ENCODE measurements at regions not wholly inside any gene's neighbourhood (a gene's known extent, or its start where the extent isn't known, plus 50 kb on each side); places are given as distances from the start of the nearest gene placed in this dataset.

GRCh38 chr5:86115164-86115563, 502.6 kb upstream of the COX7C start:
- H3K9me3 Mint-ChIP-seq: peaks cover 7% of the 10 kb centered on the region
- H3K27ac Mint-ChIP-seq: no peak overlapping the region
- H3K4me1 Mint-ChIP-seq: no peaks in the 10 kb centered on the region
- no peak overlapping the region for H3K4me3 Mint-ChIP-seq
- no peaks in the 10 kb centered on the region for H3K36me3 Mint-ChIP-seq (ENCODE audit: low read depth)
- H3K27me3 Mint-ChIP-seq (ENCODE audit: low read depth): peaks cover 3% of the 10 kb centered on the region
- no peak for TF ChIP-seq CTCF (IDR thresholded peaks at IDR 0.05; ENCODE audit: unreplicated experiment in 3 of 3)

GRCh38 chr5:86118542-86118941, 499.2 kb upstream of the COX7C start:
- no peaks in the 10 kb centered on the region for H3K36me3 Mint-ChIP-seq (ENCODE audit: low read depth)
- no peaks in the 10 kb centered on the region for H3K27me3 Mint-ChIP-seq (ENCODE audit: low read depth)

GRCh38 chr5:86124333-86124732, 493.4 kb upstream of the COX7C start:
- Mint-ChIP-seq H3K27me3 (ENCODE audit: low read depth) (no peaks in the 10 kb centered on the region), H3K4me3 (no peak overlapping the region), H3K4me1 (no peaks in the 10 kb centered on the region), H3K27ac (no peak overlapping the region), H3K36me3 (ENCODE audit: low read depth) (no peaks in the 10 kb centered on the region), H3K9me3 (no peaks in the 10 kb centered on the region)
- no peak for TF ChIP-seq CTCF (IDR thresholded peaks at IDR 0.05; ENCODE audit: unreplicated experiment in 3 of 3)

More at GRCh38 chr5:86118542-86118941, 499.2 kb upstream of the COX7C start:
- no peak overlapping the region for H3K4me3 Mint-ChIP-seq
- H3K27ac Mint-ChIP-seq: no peak overlapping the region
- peak in 1 of 3 experiments; percentile 14 for TF ChIP-seq CTCF (IDR thresholded peaks at IDR 0.05; ENCODE audit: unreplicated experiment in 3 of 3)
- no peaks in the 10 kb centered on the region for H3K9me3 Mint-ChIP-seq
- no peaks in the 10 kb centered on the region for H3K4me1 Mint-ChIP-seq

GRCh38 chr5:86125731-86126601, 491.8 kb upstream of the COX7C start:
- H3K9me3 Mint-ChIP-seq: no peaks in the 10 kb centered on the region
- H3K4me3 Mint-ChIP-seq: no peak overlapping the region
- no peaks in the 10 kb centered on the region for H3K4me1 Mint-ChIP-seq
- H3K36me3 Mint-ChIP-seq (ENCODE audit: low read depth): no peaks in the 10 kb centered on the region
- no peak for TF ChIP-seq CTCF (IDR thresholded peaks at IDR 0.05; ENCODE audit: unreplicated experiment in 3 of 3)
- no peak overlapping the region for H3K27ac Mint-ChIP-seq
- H3K27me3 Mint-ChIP-seq (ENCODE audit: low read depth): no peaks in the 10 kb centered on the region

- TF ChIP-seq CTCF (IDR thresholded peaks at IDR 0.05; ENCODE audit: unreplicated experiment in 3 of 3): no peak
- H3K27me3 Mint-ChIP-seq (ENCODE audit: low read depth): no peaks in the 10 kb centered on the region
- H3K27ac Mint-ChIP-seq: no peak overlapping the region
- H3K4me1 Mint-ChIP-seq: no peaks in the 10 kb centered on the region
- no peaks in the 10 kb centered on the region for H3K9me3 Mint-ChIP-seq
- H3K36me3 Mint-ChIP-seq (ENCODE audit: low read depth): no peaks in the 10 kb centered on the region
- no peak overlapping the region for H3K4me3 Mint-ChIP-seq
Measured at GRCh38 chr5:86127696-86128095, 490.0 kb upstream of the COX7C start.

- Mint-ChIP-seq H3K9me3 (no peaks in the 10 kb centered on the region), H3K27me3 (ENCODE audit: low read depth) (no peaks in the 10 kb centered on the region), H3K36me3 (ENCODE audit: low read depth) (no peaks in the 10 kb centered on the region), H3K4me3 (no peak overlapping the region), H3K4me1 (no peaks in the 10 kb centered on the region), H3K27ac (no peak overlapping the region)
- no peak for TF ChIP-seq CTCF (IDR thresholded peaks at IDR 0.05; ENCODE audit: unreplicated experiment in 3 of 3)
Measured at GRCh38 chr5:86129009-86129408, 488.7 kb upstream of the COX7C start.
